HCT116 (cell line): ENCODE measurements at regions not wholly inside any gene's neighbourhood (a gene's known extent, or its start where the extent isn't known, plus 50 kb on each side); places are given as distances from the start of the nearest gene placed in this dataset.

Experiments used
- ATAC-seq: fragments of 200-7000 bp; cut with Tn5 transposase; 2 replicates; pipeline ENCODE4 v1.9.1; 2020; ENCODE audit warnings: mild to moderate bottlenecking, moderate library complexity
- BruUV-seq: library from RNA; stranded (reverse); fragments of 400-500 nt; replicated peaks from 2 replicates; lab custom pipeline; 2021; lab: Mats Ljungman, UMichigan
- CTCF ChIA-PET: fragments of 300-600 bp; sonication (Branson Sonifier 250); formaldehyde crosslinking; loops from one replicate; lab custom pipeline; 2021; ENCODE audit warnings: antibody characterized with exemption; lab: Charles Lee
- POLR2A ChIA-PET: fragments of 300-600, 350-600 bp; sonication (Branson Sonifier 250); formaldehyde crosslinking; loops from one replicate; lab custom pipeline; 2021; ENCODE audit warnings: antibody characterized with exemption; lab: Charles Lee
- RAD21 ChIA-PET, 2 experiments: fragments of 300-600 bp; sonication (Branson Sonifier 250); formaldehyde crosslinking; loops; one replicate each; lab custom pipeline; 2023; ENCODE audit warnings: low total read pairs in 2 of 2; ENCODE audit not compliant: uncharacterized antibody in 2 of 2, unreplicated experiment in 2 of 2, low non-redundant PET in 1 of 2; lab: Charles Lee
- DNase-seq: peaks from one replicate; pipeline ENCODE4 v3.0.0-alpha.2; 2010; ENCODE audit warnings: low read depth, low spot score
- H2AFZ ChIP-seq: fragments of 200-600 bp; shearing (Covaris generic), sonication (generic); 2 replicates; pipeline ENCODE4 v1.6.1; 2017; ENCODE audit warnings: low read depth, mixed run types, mixed read lengths, antibody characterized with exemption, low read length; ENCODE audit not compliant: poor library complexity, severe bottlenecking
- H3K27ac ChIP-seq: 2 replicates; pipeline ENCODE4 v1.5.1; 2012; ENCODE audit warnings: low read depth, low read length
- H3K27me3 ChIP-seq: fragments of 200-600 bp; sonication (generic); 2 replicates; pipeline ENCODE4 v1.6.1; 2016; ENCODE audit warnings: mixed run types, low read length, mixed read lengths; ENCODE audit not compliant: insufficient read depth
- H3K36me3 ChIP-seq, 2 experiments: fragments of 200-500 bp in 1 of 2; fragments of 200-600 bp in 1 of 2; sonication (Bioruptor generic) in 1 of 2; sonication (generic) in 1 of 2; 2 replicates each; pipeline versions ENCODE4 v1.5.1 to v1.6.1; 2014 to 2016; ENCODE audit warnings: low read length in 2 of 2, inconsistent platforms in 1 of 2, mixed read lengths in 1 of 2, mixed run types in 1 of 2; ENCODE audit not compliant: insufficient read depth in 2 of 2, control insufficient read depth in 1 of 2
- H3K4me1 ChIP-seq, 2 experiments: fragments of 200-600 bp in 1 of 2; sonication (generic) in 1 of 2; 2 replicates each; pipeline versions ENCODE4 v1.5.1 to v1.6.1; 2012 to 2017; ENCODE audit warnings: low read length in 2 of 2, inconsistent platforms in 1 of 2, mild to moderate bottlenecking in 1 of 2, mixed read lengths in 1 of 2, mixed run types in 1 of 2, moderate library complexity in 1 of 2; ENCODE audit not compliant: insufficient read depth in 2 of 2, control insufficient read depth in 1 of 2
- H3K4me2 ChIP-seq: fragments of 200-600 bp; sonication (generic); 2 replicates; pipeline ENCODE4 v1.6.1; 2017; ENCODE audit warnings: mixed run types, low read length, mixed read lengths
- H3K4me3 ChIP-seq, 2 experiments: fragments of 200-600 bp in 1 of 2; sonication (generic) in 1 of 2; replicated peaks in 1 of 2; 2 replicates each; pipeline ENCODE4 v1.5.1; 2011 to 2016; ENCODE audit warnings: low read length in 2 of 2, control low read depth in 1 of 2, low read depth in 1 of 2, mild to moderate bottlenecking in 1 of 2, mixed read lengths in 1 of 2, mixed run types in 1 of 2
- H3K79me2 ChIP-seq: fragments of 200-600 bp; sonication (generic); 2 replicates; pipeline ENCODE4 v1.6.1; 2017; ENCODE audit warnings: mild to moderate bottlenecking, mixed run types, low read length, moderate library complexity, mixed read lengths; ENCODE audit not compliant: insufficient read depth
- H3K9ac ChIP-seq: fragments of 200-600 bp; sonication (generic); 2 replicates; pipeline ENCODE4 v1.6.1; 2016; ENCODE audit warnings: low read length, mixed read lengths
- H3K9me2 ChIP-seq: fragments of 200-600 bp; sonication (generic), shearing (Covaris generic); 2 replicates; pipeline ENCODE4 v1.6.1; 2017; ENCODE audit warnings: mixed run types, mild to moderate bottlenecking, moderate library complexity; ENCODE audit not compliant: insufficient read depth
- H3K9me3 ChIP-seq, 2 experiments: fragments of 200-500 bp in 1 of 2; fragments of 200-600 bp in 1 of 2; sonication (Bioruptor generic) in 1 of 2; sonication (generic) in 1 of 2; 2 replicates each; pipeline ENCODE4 v1.6.1; 2014 to 2017; ENCODE audit warnings: low read length in 2 of 2, mixed read lengths in 2 of 2, inconsistent platforms in 1 of 2, low read depth in 1 of 2, mild to moderate bottlenecking in 1 of 2, mixed run types in 1 of 2, moderate library complexity in 1 of 2; ENCODE audit not compliant: control insufficient read depth in 1 of 2, insufficient read depth in 1 of 2
- H4K20me1 ChIP-seq: fragments of 200-600 bp; sonication (generic), shearing (Covaris generic); 2 replicates; pipeline ENCODE4 v1.6.1; 2017; ENCODE audit warnings: mixed run types, mild to moderate bottlenecking, moderate library complexity; ENCODE audit not compliant: insufficient read depth
- CEBPB ChIP-seq: IDR thresholded peaks from 2 replicates; pipeline ENCODE4 v1.6.1; 2012; ENCODE audit warnings: low read depth
- CTCF ChIP-seq, 3 experiments: fragments of 200-600 bp in 1 of 3; sonication (generic) in 1 of 3; IDR thresholded peaks in 2 of 3; conservative IDR thresholded peaks in 1 of 3; 2 replicates each; pipeline ENCODE4 v1.5.1; 2012 to 2017; ENCODE audit warnings: low read depth in 2 of 3, low read length in 2 of 3, antibody characterized with exemption in 1 of 3, borderline replicate concordance in 1 of 3, control low read depth in 1 of 3, mild to moderate bottlenecking in 1 of 3, mixed read lengths in 1 of 3, mixed run types in 1 of 3, moderate library complexity in 1 of 3; ENCODE audit not compliant: insufficient read depth in 1 of 3
- EZH2phosphoT487 ChIP-seq: fragments of 200-600 bp; IDR thresholded peaks from 2 replicates; pipeline ENCODE4 v1.6.1; 2018; ENCODE audit warnings: antibody characterized with exemption, borderline replicate concordance
- MAX ChIP-seq: IDR thresholded peaks from 2 replicates; pipeline ENCODE4 v1.6.1; 2012
- RAD21 ChIP-seq: IDR thresholded peaks from 2 replicates; pipeline ENCODE4 v1.6.1; 2012; ENCODE audit warnings: low read depth, mild to moderate bottlenecking
- REST ChIP-seq: IDR thresholded peaks from 2 replicates; pipeline ENCODE4 v1.6.1; 2012; ENCODE audit warnings: low read depth
- SIN3A ChIP-seq: IDR thresholded peaks from 2 replicates; pipeline ENCODE4 v1.6.1; 2012; ENCODE audit warnings: low read depth
- SP1 ChIP-seq: IDR thresholded peaks from 2 replicates; pipeline ENCODE4 v1.6.1; 2012; ENCODE audit warnings: low read depth
- ZBTB33 ChIP-seq: IDR thresholded peaks from 2 replicates; pipeline ENCODE4 v1.6.1; 2011; ENCODE audit warnings: mild to moderate bottlenecking, low read length, moderate library complexity; ENCODE audit not compliant: insufficient replicate concordance; ENCODE audit errors: extremely low read depth
- intact Hi-C: fragments of 100-400 bp; cut with micrococcal nuclease; formaldehyde crosslinking; loops from 2 replicates; pipeline ENCODE4 v1.10.0; 2022

GRCh38 chr12:22935501-22935900, 310.5 kb downstream of the ETNK1 start:
- H3K9me3 ChIP-seq, result no peaks in the 10 kb centered on the region
- BruUV-seq, result no TSS peak
- no peak overlapping the region for H3K4me3 ChIP-seq
- no peak overlapping the region for H2AFZ ChIP-seq
- H3K4me1 ChIP-seq, result no peaks in the 10 kb centered on the region
- H3K36me3 ChIP-seq, result no peaks in the 10 kb centered on the region
- H3K9ac ChIP-seq, result no peak overlapping the region
- no peaks in the 10 kb centered on the region for H3K79me2 ChIP-seq
- TF ChIP-seq EZH2phosphoT487 (no peak), CTCF (IDR thresholded peaks at IDR 0.05 in 2 of 3, conservative IDR thresholded peaks at IDR 0.05 in 1 of 3; ENCODE audit: borderline replicate concordance in 1 of 3, insufficient read depth in 1 of 3, low read depth in 2 of 3, low read length in 2 of 3) (no peak), REST (no peak), SIN3A (no peak), CEBPB (no peak), MAX (no peak), ZBTB33 (no peak), SP1 (no peak), RAD21 (no peak)
- intact Hi-C loops, result no loop called here
- ChIA-PET CTCF (no interaction called here), POLR2A (no interaction called here), RAD21 (no interaction called here)
- H3K27me3 ChIP-seq, result no peaks in the 10 kb centered on the region
- H3K27ac ChIP-seq, result no peak overlapping the region
- ATAC-seq (no peak), DNase-seq (no peak)
- no peak overlapping the region for H3K4me2 ChIP-seq
- no peaks in the 10 kb centered on the region for H4K20me1 ChIP-seq
- no peaks in the 10 kb centered on the region for H3K9me2 ChIP-seq
